ENCODE measurements at regions not wholly inside any gene's neighbourhood (a gene's known extent, or its start where the extent isn't known, plus 50 kb on each side); places are given as distances from the start of the nearest gene placed in this dataset.
"Not testable (repeated sequence)": the region's sequence is repeated elsewhere in the genome, so short reads cannot be mapped to it uniquely, and the experiment has no call there.

- H3K36me3 Mint-ChIP-seq (ENCODE audit: low read depth): no peaks in the 10 kb centered on the region
- intact Hi-C loops (cut with micrococcal nuclease): no loop called here
- no peaks in the 10 kb centered on the region for H3K27me3 Mint-ChIP-seq (ENCODE audit: low read depth)
- no peaks in the 10 kb centered on the region for H3K9me3 Mint-ChIP-seq
- DNase-seq: no peak
- CTCF ChIA-PET: no interaction called here
- H3K4me3 Mint-ChIP-seq: no peak overlapping the region
- H3K4me1 Mint-ChIP-seq (ENCODE audit: low read depth): no peaks in the 10 kb centered on the region
- no peak overlapping the region for H3K27ac Mint-ChIP-seq
Measured at GRCh38 chr5:60492958-60493357, 207.0 kb downstream of the DEPDC1B start.

GRCh38 chr5:60492358-60492757 is 207.6 kb downstream of the DEPDC1B start:
- DNase-seq; H3K27ac Mint-ChIP-seq; H3K4me3 Mint-ChIP-seq; H3K4me1 Mint-ChIP-seq (ENCODE audit: low read depth); intact Hi-C loops (cut with micrococcal nuclease); H3K36me3 Mint-ChIP-seq (ENCODE audit: low read depth); H3K27me3 Mint-ChIP-seq (ENCODE audit: low read depth); H3K9me3 Mint-ChIP-seq; CTCF ChIA-PET: not testable (repeated sequence)

GRCh38 chr5:60490597-60491166 is 209.3 kb downstream of the DEPDC1B start:
- no peak overlapping the region for H3K4me3 Mint-ChIP-seq

GRCh38 chr5:60489856-60490255 is 210.1 kb downstream of the DEPDC1B start:
- intact Hi-C loops (cut with micrococcal nuclease): no loop called here
- no peak for DNase-seq
- Mint-ChIP-seq H3K27ac (no peak overlapping the region), H3K27me3 (ENCODE audit: low read depth) (no peaks in the 10 kb centered on the region), H3K36me3 (ENCODE audit: low read depth) (no peaks in the 10 kb centered on the region), H3K9me3 (no peaks in the 10 kb centered on the region), H3K4me3 (no peak overlapping the region), H3K4me1 (ENCODE audit: low read depth) (no peaks in the 10 kb centered on the region)
- CTCF ChIA-PET: no interaction called here

More at GRCh38 chr5:60490597-60491166, 209.3 kb downstream of the DEPDC1B start:
- DNase-seq: no peak
- CTCF ChIA-PET: no interaction called here
- H3K9me3 Mint-ChIP-seq: no peaks in the 10 kb centered on the region
- H3K4me1 Mint-ChIP-seq (ENCODE audit: low read depth): no peaks in the 10 kb centered on the region
- H3K36me3 Mint-ChIP-seq (ENCODE audit: low read depth): no peaks in the 10 kb centered on the region
- intact Hi-C loops (cut with micrococcal nuclease): no loop called here
- no peaks in the 10 kb centered on the region for H3K27me3 Mint-ChIP-seq (ENCODE audit: low read depth)
- H3K27ac Mint-ChIP-seq: no peak overlapping the region

GRCh38 chr5:60489377-60489776 is 210.6 kb downstream of the DEPDC1B start:
- CTCF ChIA-PET: no interaction called here
- H3K4me3 Mint-ChIP-seq: no peak overlapping the region
- H3K4me1 Mint-ChIP-seq (ENCODE audit: low read depth): no peaks in the 10 kb centered on the region
- H3K36me3 Mint-ChIP-seq (ENCODE audit: low read depth): no peaks in the 10 kb centered on the region
- intact Hi-C loops (cut with micrococcal nuclease): no loop called here
- no peaks in the 10 kb centered on the region for H3K9me3 Mint-ChIP-seq
- H3K27ac Mint-ChIP-seq: no peak overlapping the region
- H3K27me3 Mint-ChIP-seq (ENCODE audit: low read depth): no peaks in the 10 kb centered on the region
- no peak for DNase-seq

GRCh38 chr5:60488466-60489130 is 211.4 kb downstream of the DEPDC1B start:
- no peaks in the 10 kb centered on the region for H3K9me3 Mint-ChIP-seq

GRCh38 chr5:60487885-60488442 is 212.0 kb downstream of the DEPDC1B start:
- H3K4me1 Mint-ChIP-seq (ENCODE audit: low read depth): no peaks in the 10 kb centered on the region
- H3K36me3 Mint-ChIP-seq (ENCODE audit: low read depth): no peaks in the 10 kb centered on the region
- no peaks in the 10 kb centered on the region for H3K9me3 Mint-ChIP-seq
- CTCF ChIA-PET: no interaction called here
- no peak for DNase-seq
- no peak overlapping the region for H3K4me3 Mint-ChIP-seq
- no peaks in the 10 kb centered on the region for H3K27me3 Mint-ChIP-seq (ENCODE audit: low read depth)
- H3K27ac Mint-ChIP-seq: no peak overlapping the region
- intact Hi-C loops (cut with micrococcal nuclease): no loop called here

More at GRCh38 chr5:60488466-60489130, 211.4 kb downstream of the DEPDC1B start:
- CTCF ChIA-PET: no interaction called here
- no peak for DNase-seq
- Mint-ChIP-seq H3K36me3 (ENCODE audit: low read depth) (no peaks in the 10 kb centered on the region), H3K27ac (no peak overlapping the region), H3K4me1 (ENCODE audit: low read depth) (no peaks in the 10 kb centered on the region), H3K27me3 (ENCODE audit: low read depth) (no peaks in the 10 kb centered on the region), H3K4me3 (no peak overlapping the region)
- intact Hi-C loops (cut with micrococcal nuclease): no loop called here

GRCh38 chr5:60487476-60487875 is 212.5 kb downstream of the DEPDC1B start:
- Mint-ChIP-seq H3K4me3 (no peak overlapping the region), H3K9me3 (no peaks in the 10 kb centered on the region), H3K36me3 (ENCODE audit: low read depth) (no peaks in the 10 kb centered on the region), H3K27ac (no peak overlapping the region), H3K4me1 (ENCODE audit: low read depth) (no peaks in the 10 kb centered on the region), H3K27me3 (ENCODE audit: low read depth) (no peaks in the 10 kb centered on the region)
- intact Hi-C loops (cut with micrococcal nuclease): no loop called here
- CTCF ChIA-PET: no interaction called here
- no peak for DNase-seq

GRCh38 chr5:60485361-60485760 is 214.6 kb downstream of the DEPDC1B start:
- H3K36me3 Mint-ChIP-seq (ENCODE audit: low read depth): no peaks in the 10 kb centered on the region
- DNase-seq: no peak
- H3K27me3 Mint-ChIP-seq (ENCODE audit: low read depth): no peaks in the 10 kb centered on the region
- H3K4me3 Mint-ChIP-seq: no peak overlapping the region
- no peak overlapping the region for H3K27ac Mint-ChIP-seq
- H3K4me1 Mint-ChIP-seq (ENCODE audit: low read depth): no peaks in the 10 kb centered on the region
- no peaks in the 10 kb centered on the region for H3K9me3 Mint-ChIP-seq
- CTCF ChIA-PET: no interaction called here
- intact Hi-C loops (cut with micrococcal nuclease): no loop called here

GRCh38 chr5:60483050-60483449 is 216.9 kb downstream of the DEPDC1B start:
- Mint-ChIP-seq H3K9me3 (no peaks in the 10 kb centered on the region), H3K4me3 (no peak overlapping the region), H3K36me3 (ENCODE audit: low read depth) (no peaks in the 10 kb centered on the region), H3K4me1 (ENCODE audit: low read depth) (no peaks in the 10 kb centered on the region), H3K27ac (no peak overlapping the region), H3K27me3 (ENCODE audit: low read depth) (no peaks in the 10 kb centered on the region)
- intact Hi-C loops (cut with micrococcal nuclease): no loop called here
- CTCF ChIA-PET: no interaction called here
- no peak for DNase-seq

- intact Hi-C loops (cut with micrococcal nuclease): no loop called here
- no peak overlapping the region for H3K4me3 Mint-ChIP-seq
- H3K27ac Mint-ChIP-seq: no peak overlapping the region
- H3K9me3 Mint-ChIP-seq: no peaks in the 10 kb centered on the region
- no peaks in the 10 kb centered on the region for H3K36me3 Mint-ChIP-seq (ENCODE audit: low read depth)
- DNase-seq: no peak
- no peaks in the 10 kb centered on the region for H3K27me3 Mint-ChIP-seq (ENCODE audit: low read depth)
- no peaks in the 10 kb centered on the region for H3K4me1 Mint-ChIP-seq (ENCODE audit: low read depth)
- CTCF ChIA-PET: no interaction called here
Measured at GRCh38 chr5:60482301-60482700, 217.7 kb downstream of the DEPDC1B start.

GRCh38 chr5:60479542-60479941 is 220.4 kb downstream of the DEPDC1B start:
- Mint-ChIP-seq H3K4me1 (ENCODE audit: low read depth) (no peaks in the 10 kb centered on the region), H3K27me3 (ENCODE audit: low read depth) (peaks cover 6% of the 10 kb centered on the region), H3K9me3 (no peaks in the 10 kb centered on the region), H3K27ac (no peak overlapping the region), H3K4me3 (no peak overlapping the region), H3K36me3 (ENCODE audit: low read depth) (no peaks in the 10 kb centered on the region)
- no peak for DNase-seq
- intact Hi-C loops (cut with micrococcal nuclease): no loop called here
- CTCF ChIA-PET: no interaction called here

- intact Hi-C loops (cut with micrococcal nuclease): no loop called here
- H3K36me3 Mint-ChIP-seq (ENCODE audit: low read depth): no peaks in the 10 kb centered on the region
- peaks cover under 1% of the 10 kb centered on the region for H3K9me3 Mint-ChIP-seq
- H3K4me1 Mint-ChIP-seq (ENCODE audit: low read depth): no peaks in the 10 kb centered on the region
- no peak overlapping the region for H3K27ac Mint-ChIP-seq
- CTCF ChIA-PET: no interaction called here
- no peak for DNase-seq
- peaks cover 6% of the 10 kb centered on the region for H3K27me3 Mint-ChIP-seq (ENCODE audit: low read depth)
- no peak overlapping the region for H3K4me3 Mint-ChIP-seq
Measured at GRCh38 chr5:60477849-60478248, 222.1 kb downstream of the DEPDC1B start.
